ENCODE measurements at regions not wholly inside any gene's neighbourhood (a gene's known extent, or its start where the extent isn't known, plus 50 kb on each side); places are given as distances from the start of the nearest gene placed in this dataset.

- ChIA-PET POLR2A (no interaction called here), CTCF (no interaction called here)
- peaks cover 11% of the 10 kb centered on the region for H3K27me3 Mint-ChIP-seq (ENCODE audit: low read depth)
- H3K27ac Mint-ChIP-seq = no peak overlapping the region
- no peak for ATAC-seq
- no peak for DNase-seq (ENCODE audit: low spot score)
- no peaks in the 10 kb centered on the region for H3K9me3 Mint-ChIP-seq
- no peak overlapping the region for H3K4me3 Mint-ChIP-seq
- TF ChIP-seq ZNF263 (CRISPR knock-in tag; IDR thresholded peaks at IDR 0.05; ENCODE audit: low read depth) (no peak), E2F1 (CRISPR knock-in tag; IDR thresholded peaks at IDR 0.05) (no peak), PREB (CRISPR knock-in tag; IDR thresholded peaks at IDR 0.05; ENCODE audit: borderline replicate concordance) (no peak)
- no peaks in the 10 kb centered on the region for H3K36me3 Mint-ChIP-seq
- H3K4me1 Mint-ChIP-seq = peaks cover 25% of the 10 kb centered on the region
These were observed 281.2 kb downstream of the TLE3 start for GRCh38 chr15:69816522-69816921.

GRCh38 chr15:69818529-69818928, 279.2 kb downstream of the TLE3 start:
- Mint-ChIP-seq H3K36me3 (no peaks in the 10 kb centered on the region), H3K27ac (no peak overlapping the region), H3K4me3 (no peak overlapping the region), H3K9me3 (no peaks in the 10 kb centered on the region), H3K4me1 (peaks cover 20% of the 10 kb centered on the region), H3K27me3 (ENCODE audit: low read depth) (peaks cover 11% of the 10 kb centered on the region)
- TF ChIP-seq ZNF263 (CRISPR knock-in tag; IDR thresholded peaks at IDR 0.05; ENCODE audit: low read depth) (no peak), MLX (CRISPR knock-in tag; IDR thresholded peaks at IDR 0.05) (no peak), ARID4B (CRISPR knock-in tag; IDR thresholded peaks at IDR 0.05; ENCODE audit: borderline replicate concordance) (no peak), CDX4 (CRISPR knock-in tag; IDR thresholded peaks at IDR 0.05; ENCODE audit: borderline replicate concordance) (no peak)
- DNase-seq (ENCODE audit: low spot score) (no peak), ATAC-seq (no peak)
- POLR2A ChIA-PET = no interaction called here
- CTCF ChIA-PET = no interaction called here

- Mint-ChIP-seq H3K4me1 (peaks cover 15% of the 10 kb centered on the region), H3K27me3 (ENCODE audit: low read depth) (peaks cover 11% of the 10 kb centered on the region), H3K9me3 (no peaks in the 10 kb centered on the region), H3K27ac (no peak overlapping the region), H3K36me3 (no peaks in the 10 kb centered on the region), H3K4me3 (no peak overlapping the region)
- ATAC-seq (no peak), DNase-seq (ENCODE audit: low spot score) (no peak)
- POLR2A ChIA-PET = no interaction called here
- CTCF ChIA-PET = no interaction called here
- no peak for TF ChIP-seq NR3C1 (CRISPR knock-in tag; conservative IDR thresholded peaks at IDR 0.05; ENCODE audit: low read depth)
- TF ChIP-seq ZNF317 (CRISPR knock-in tag; IDR thresholded peaks at IDR 0.05; ENCODE audit: borderline replicate concordance, low read depth) = no peak
- no peak for TF ChIP-seq ZNF425 (CRISPR knock-in tag; conservative IDR thresholded peaks at IDR 0.05)
- no peak for TF ChIP-seq ZBTB43 (CRISPR knock-in tag; IDR thresholded peaks at IDR 0.05)
- no peak for TF ChIP-seq E2F1 (CRISPR knock-in tag; IDR thresholded peaks at IDR 0.05)
- no peak for TF ChIP-seq SMAD3 (CRISPR knock-in tag; IDR thresholded peaks at IDR 0.05; ENCODE audit: borderline replicate concordance)
- no peak for TF ChIP-seq NFE2L1 (CRISPR knock-in tag; IDR thresholded peaks at IDR 0.05)
- no peak for TF ChIP-seq USF2 (CRISPR knock-in tag; IDR thresholded peaks at IDR 0.05)
- TF ChIP-seq IRF2 (CRISPR knock-in tag; IDR thresholded peaks at IDR 0.05; ENCODE audit: borderline replicate concordance, low read depth) = no peak
- no peak for TF ChIP-seq ZSCAN18 (CRISPR knock-in tag; IDR thresholded peaks at IDR 0.05)
These were observed 278.3 kb downstream of the TLE3 start for GRCh38 chr15:69819371-69819770.

Data from WTC11 (cell line).